Caco-2 (cell line): ENCODE measurements at regions not wholly inside any gene's neighbourhood (a gene's known extent, or its start where the extent isn't known, plus 50 kb on each side); places are given as distances from the start of the nearest gene placed in this dataset.

Source experiments
- BruUV-seq: library from RNA; stranded (reverse); fragments of 400-500 nt; replicated peaks from 2 replicates; lab custom pipeline; 2021; lab: Mats Ljungman, UMichigan
- CTCF ChIA-PET: fragments of 300-600 bp; sonication (Branson Sonifier 250); formaldehyde crosslinking; loops from one replicate; lab custom pipeline; 2022; ENCODE audit warnings: antibody characterized with exemption; lab: Charles Lee
- POLR2A ChIA-PET: fragments of 300-600 bp; sonication (Branson Sonifier 250); formaldehyde crosslinking; loops from one replicate; lab custom pipeline; 2022; ENCODE audit warnings: antibody characterized with exemption; lab: Charles Lee
- DNase-seq, 2 experiments: peaks; one replicate each; pipeline versions ENCODE4 v3.0.0 to v3.0.0-alpha.2; 2020 to 2022
- H3K27me3 ChIP-seq: replicated peaks from 2 replicates; pipeline ENCODE4 v1.6.0; 2011; ENCODE audit warnings: low read length; ENCODE audit not compliant: control insufficient read depth, insufficient read depth
- H3K36me3 ChIP-seq: 2 replicates; pipeline ENCODE4 v1.5.1; 2011; ENCODE audit warnings: low read length; ENCODE audit not compliant: control insufficient read depth, insufficient read depth
- H3K4me1 ChIP-seq: fragments of 250-450 bp; sonication (Bioruptor Pico); 2 replicates; pipeline ENCODE4 v1.5.1; 2020; ENCODE audit warnings: mild to moderate bottlenecking
- H3K4me3 ChIP-seq: 2 replicates; pipeline ENCODE4 v1.5.1; 2011; ENCODE audit warnings: low read depth, mild to moderate bottlenecking, control low read depth, low read length
- H3K9me3 ChIP-seq: fragments of 250-450 bp; sonication (Bioruptor Pico); 2 replicates; pipeline ENCODE4 v1.5.1; 2020; ENCODE audit warnings: mild to moderate bottlenecking, moderate library complexity
- H3K27ac Mint-ChIP-seq: one replicate; pipeline ENCODE4 v1.8.0; 2022; ENCODE audit warnings: mixed read lengths; ENCODE audit not compliant: unreplicated experiment
- H3K27me3 Mint-ChIP-seq: one replicate; pipeline ENCODE4 v1.8.0; 2022; ENCODE audit warnings: mixed read lengths; ENCODE audit not compliant: insufficient read depth, unreplicated experiment
- H3K36me3 Mint-ChIP-seq: one replicate; pipeline ENCODE4 v1.8.0; 2022; ENCODE audit warnings: mild to moderate bottlenecking, mixed read lengths; ENCODE audit not compliant: insufficient read depth, unreplicated experiment
- H3K4me1 Mint-ChIP-seq: one replicate; pipeline ENCODE4 v1.8.0; 2022; ENCODE audit warnings: low read depth, mixed read lengths; ENCODE audit not compliant: unreplicated experiment
- H3K4me3 Mint-ChIP-seq: one replicate; pipeline ENCODE4 v1.8.0; 2022; ENCODE audit warnings: mild to moderate bottlenecking, moderate library complexity, mixed read lengths; ENCODE audit not compliant: unreplicated experiment
- H3K9me3 Mint-ChIP-seq: one replicate; pipeline ENCODE4 v1.8.0; 2022; ENCODE audit warnings: mixed read lengths; ENCODE audit not compliant: unreplicated experiment
- intact Hi-C: fragments of 100-400 bp; cut with micrococcal nuclease; formaldehyde crosslinking; loops from one replicate; pipeline ENCODE4 v1.10.0; 2022; ENCODE audit not compliant: unreplicated experiment
- TF ChIP-seq, protein P1 (sequence below), 2 experiments: fragments of 200-600 bp in 1 of 2; IDR thresholded peaks; 1 replicate in 1 of 2; 2 replicates in 1 of 2; pipeline versions ENCODE4 v1.5.1 to v1.8.0; 2011 to 2022; ENCODE audit warnings: antibody characterized with exemption in 1 of 2, control low read depth in 1 of 2, inconsistent platforms in 1 of 2, low read depth in 1 of 2, low read length in 1 of 2, mild to moderate bottlenecking in 1 of 2, moderate library complexity in 1 of 2; ENCODE audit not compliant: insufficient read depth in 1 of 2, severe bottlenecking in 1 of 2, unreplicated experiment in 1 of 2

DNA sequence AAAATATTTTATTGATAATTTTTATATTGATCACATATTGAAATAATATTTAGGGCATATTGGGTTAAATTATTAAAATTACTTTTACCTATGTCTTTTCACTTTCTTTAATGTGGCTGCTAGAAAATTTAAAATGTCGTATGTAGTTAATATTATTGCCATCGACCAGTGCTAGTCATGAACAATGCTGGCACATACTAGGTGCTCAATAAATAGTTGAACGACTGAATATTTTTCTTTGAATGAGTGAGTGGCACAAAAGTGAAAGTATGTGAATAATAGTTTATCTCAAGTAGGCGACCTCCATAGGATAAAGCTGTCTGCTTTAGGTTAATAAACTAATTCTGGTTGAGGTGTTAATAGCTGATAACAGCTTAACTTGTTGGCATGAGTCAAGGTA is 150.8 kb upstream of the FGGY start:
- no TSS peak for BruUV-seq
- intact Hi-C loops = no loop called here
- Mint-ChIP-seq H3K4me1 (peaks cover 33% of the 10 kb centered on the region), H3K27ac (no peak overlapping the region), H3K27me3 (no peaks in the 10 kb centered on the region), H3K9me3 (no peaks in the 10 kb centered on the region), H3K36me3 (no peaks in the 10 kb centered on the region), H3K4me3 (peak overlapping the region; percentile 67)
- Histone ChIP-seq H3K4me1 (peaks cover 20% of the 10 kb centered on the region), H3K36me3 (no peaks in the 10 kb centered on the region), H3K4me3 (no peak overlapping the region), H3K27me3 (no peaks in the 10 kb centered on the region), H3K9me3 (no peaks in the 10 kb centered on the region)
- ChIA-PET POLR2A (no interaction called here), CTCF (no interaction called here)
- TF ChIP-seq, protein P1, sequence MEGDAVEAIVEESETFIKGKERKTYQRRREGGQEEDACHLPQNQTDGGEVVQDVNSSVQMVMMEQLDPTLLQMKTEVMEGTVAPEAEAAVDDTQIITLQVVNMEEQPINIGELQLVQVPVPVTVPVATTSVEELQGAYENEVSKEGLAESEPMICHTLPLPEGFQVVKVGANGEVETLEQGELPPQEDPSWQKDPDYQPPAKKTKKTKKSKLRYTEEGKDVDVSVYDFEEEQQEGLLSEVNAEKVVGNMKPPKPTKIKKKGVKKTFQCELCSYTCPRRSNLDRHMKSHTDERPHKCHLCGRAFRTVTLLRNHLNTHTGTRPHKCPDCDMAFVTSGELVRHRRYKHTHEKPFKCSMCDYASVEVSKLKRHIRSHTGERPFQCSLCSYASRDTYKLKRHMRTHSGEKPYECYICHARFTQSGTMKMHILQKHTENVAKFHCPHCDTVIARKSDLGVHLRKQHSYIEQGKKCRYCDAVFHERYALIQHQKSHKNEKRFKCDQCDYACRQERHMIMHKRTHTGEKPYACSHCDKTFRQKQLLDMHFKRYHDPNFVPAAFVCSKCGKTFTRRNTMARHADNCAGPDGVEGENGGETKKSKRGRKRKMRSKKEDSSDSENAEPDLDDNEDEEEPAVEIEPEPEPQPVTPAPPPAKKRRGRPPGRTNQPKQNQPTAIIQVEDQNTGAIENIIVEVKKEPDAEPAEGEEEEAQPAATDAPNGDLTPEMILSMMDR (IDR thresholded peaks at IDR 0.05; ENCODE audit: insufficient read depth in 1 of 2, low read depth in 1 of 2, low read length in 1 of 2, severe bottlenecking in 1 of 2, unreplicated experiment in 1 of 2) = no peak
- no peak for DNase-seq

DNA sequence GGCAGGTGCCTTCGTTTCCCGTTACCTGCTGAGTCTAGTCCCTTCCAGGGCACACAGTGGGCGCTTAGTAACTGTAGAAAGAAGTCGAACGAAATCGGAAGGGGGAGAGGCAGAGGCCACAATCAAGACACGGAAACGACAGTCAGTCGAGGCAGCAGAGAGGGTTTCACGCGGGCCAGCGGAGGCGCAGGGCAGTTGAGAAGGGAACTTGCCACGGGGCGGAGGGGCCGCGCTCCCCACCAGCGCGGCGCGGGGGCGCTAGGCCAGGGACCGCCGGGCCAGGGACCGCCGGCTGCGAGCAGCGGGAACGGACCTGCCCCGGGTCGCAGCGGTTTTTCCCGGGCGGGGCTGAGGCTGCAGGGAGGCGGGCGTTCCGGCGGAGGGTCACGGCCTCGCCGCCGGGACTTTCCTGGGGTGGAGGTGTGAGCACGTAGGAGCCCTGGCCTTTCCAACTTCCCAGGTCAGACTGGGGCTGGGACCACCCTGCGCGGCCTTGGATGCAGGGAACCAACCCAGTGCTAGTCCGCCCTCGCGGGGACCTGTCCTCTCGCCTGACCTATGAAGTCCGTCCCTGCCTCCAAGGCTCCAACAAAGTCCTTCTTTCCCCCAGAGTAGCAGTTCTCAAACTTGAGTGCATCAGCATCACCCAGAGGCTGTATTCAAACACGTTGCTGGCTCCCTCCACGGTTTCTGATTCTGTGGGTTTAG is 150.1 kb upstream of the FGGY start:
- no peak overlapping the region for H3K27ac Mint-ChIP-seq
- intact Hi-C loops = no loop called here

DNA sequence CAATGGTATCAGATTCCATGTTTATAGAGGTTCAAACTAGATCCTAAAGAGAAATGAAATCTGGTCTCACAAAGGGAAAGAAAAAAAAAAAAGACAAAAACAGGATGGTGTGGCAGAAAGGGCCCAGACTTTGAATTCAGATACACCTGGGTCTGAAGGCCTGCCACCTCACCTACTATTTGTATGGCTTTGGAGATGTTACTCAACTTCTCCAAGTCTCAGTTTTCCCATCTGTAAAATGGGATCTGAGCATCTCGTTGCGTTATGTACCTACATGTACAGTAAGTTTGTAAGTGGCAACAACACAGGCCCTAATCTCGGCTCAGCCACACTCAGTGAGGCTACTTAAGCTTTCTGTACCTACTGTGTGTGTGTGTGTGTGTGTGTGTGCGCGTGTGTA is 147.5 kb upstream of the FGGY start:
- TF ChIP-seq, protein P1 (IDR thresholded peaks at IDR 0.05; ENCODE audit: insufficient read depth in 1 of 2, low read depth in 1 of 2, low read length in 1 of 2, severe bottlenecking in 1 of 2, unreplicated experiment in 1 of 2) = no peak
- intact Hi-C loops = no loop called here
- Mint-ChIP-seq H3K4me3 (no peak overlapping the region), H3K27me3 (no peaks in the 10 kb centered on the region), H3K4me1 (peaks cover 18% of the 10 kb centered on the region), H3K27ac (no peak overlapping the region), H3K36me3 (no peaks in the 10 kb centered on the region), H3K9me3 (no peaks in the 10 kb centered on the region)
- Histone ChIP-seq H3K9me3 (no peaks in the 10 kb centered on the region), H3K27me3 (no peaks in the 10 kb centered on the region), H3K36me3 (no peaks in the 10 kb centered on the region), H3K4me3 (no peak overlapping the region), H3K4me1 (peaks cover under 1% of the 10 kb centered on the region)
- ChIA-PET POLR2A (no interaction called here), CTCF (interaction anchor here (0.7 kb wide), 1 partner anchor 107 kb away, joined by 3 read pairs; no protein-coding TSS in a partner anchor)
- BruUV-seq = no TSS peak
- no peak for DNase-seq

More for the DNA sequence above, 150.1 kb upstream of the FGGY start:
- Histone ChIP-seq H3K36me3 (no peaks in the 10 kb centered on the region), H3K27me3 (no peaks in the 10 kb centered on the region), H3K4me3 (peak overlapping the region; percentile 7; the same call in 1 of the 2 replicates), H3K4me1 (peaks cover 20% of the 10 kb centered on the region), H3K9me3 (no peaks in the 10 kb centered on the region)
- no peaks in the 10 kb centered on the region for H3K36me3 Mint-ChIP-seq
- H3K9me3 Mint-ChIP-seq = no peaks in the 10 kb centered on the region
- ChIA-PET CTCF (no interaction called here), POLR2A (no interaction called here)
- peaks cover 36% of the 10 kb centered on the region for H3K4me1 Mint-ChIP-seq
- DNase-seq = peak in 1 of 2 experiments; percentile 14
- H3K27me3 Mint-ChIP-seq = no peaks in the 10 kb centered on the region
- TF ChIP-seq, protein P1 (IDR thresholded peaks at IDR 0.05; ENCODE audit: insufficient read depth in 1 of 2, low read depth in 1 of 2, low read length in 1 of 2, severe bottlenecking in 1 of 2, unreplicated experiment in 1 of 2) = no peak
- peak overlapping the region; percentile 67 for H3K4me3 Mint-ChIP-seq
- BruUV-seq = no TSS peak
